Fibroblast of lung (primary cell): ENCODE measurements at regions not wholly inside any gene's neighbourhood (a gene's known extent, or its start where the extent isn't known, plus 50 kb on each side); places are given as distances from the start of the nearest gene placed in this dataset.

Experiments used
- DNase-seq, 2 donors: peaks; one replicate each; pipeline versions ENCODE4 v3.0.0 to v3.0.0-alpha.2; 2010; ENCODE audit warnings: low read depth in 2 of 2
- H2AFZ ChIP-seq: 2 replicates; pipeline ENCODE4 v1.5.1; 2012; ENCODE audit warnings: low read length, control low read depth, inconsistent platforms
- H3K27ac ChIP-seq: 2 replicates; pipeline ENCODE4 v1.5.1; 2011; ENCODE audit warnings: low read length, control low read depth; ENCODE audit not compliant: insufficient read depth
- H3K27me3 ChIP-seq: 2 replicates; pipeline ENCODE4 v1.5.1; 2011; ENCODE audit warnings: mild to moderate bottlenecking, low read length; ENCODE audit not compliant: control insufficient read depth, insufficient read depth
- H3K36me3 ChIP-seq: 2 replicates; pipeline ENCODE4 v1.5.1; 2011; ENCODE audit warnings: low read length; ENCODE audit not compliant: control insufficient read depth, insufficient read depth
- H3K4me1 ChIP-seq: 2 replicates; pipeline ENCODE4 v1.5.1; 2011; ENCODE audit warnings: low read length; ENCODE audit not compliant: control insufficient read depth, insufficient read depth; ENCODE audit errors: extremely low read depth
- H3K4me2 ChIP-seq: 2 replicates; pipeline ENCODE4 v1.5.1; 2011; ENCODE audit warnings: low read length, control low read depth; ENCODE audit not compliant: insufficient read depth; ENCODE audit errors: extremely low read depth
- H3K4me3 ChIP-seq, 4 experiments: fragments of 200-600 bp in 1 of 4; sonication (generic) in 1 of 4; replicated peaks in 1 of 4; 2 replicates each; pipeline ENCODE4 v1.5.1; 2011 to 2016; ENCODE audit warnings: low read length in 4 of 4, low read depth in 3 of 4, mild to moderate bottlenecking in 3 of 4, control low read depth in 2 of 4, inconsistent platforms in 1 of 4, mixed read lengths in 1 of 4; ENCODE audit not compliant: insufficient read depth in 1 of 4; ENCODE audit errors: control extremely low read depth in 1 of 4
- H3K79me2 ChIP-seq: 2 replicates; pipeline ENCODE4 v1.5.1; 2012; ENCODE audit warnings: mild to moderate bottlenecking, low read length, inconsistent platforms; ENCODE audit not compliant: control insufficient read depth, insufficient read depth
- H3K9ac ChIP-seq: 2 replicates; pipeline ENCODE4 v1.5.1; 2011; ENCODE audit warnings: mild to moderate bottlenecking, low read length, control low read depth; ENCODE audit not compliant: insufficient read depth
- H3K9me3 ChIP-seq: 2 replicates; pipeline ENCODE4 v1.5.1; 2012; ENCODE audit warnings: low read depth, low read length; ENCODE audit not compliant: control insufficient read depth, insufficient read depth
- H4K20me1 ChIP-seq: 2 replicates; pipeline ENCODE4 v1.5.1; 2011; ENCODE audit warnings: low read length; ENCODE audit not compliant: control insufficient read depth, insufficient read depth; ENCODE audit errors: extremely low read depth
- EZH2 ChIP-seq: IDR thresholded peaks from 2 replicates; pipeline ENCODE4 v1.5.1; 2012; ENCODE audit warnings: low read length, control low read depth, mild to moderate bottlenecking; ENCODE audit errors: missing control alignments
- TF ChIP-seq, protein P1 (sequence below), 2 donors: IDR thresholded peaks in 1 of 2; conservative IDR thresholded peaks in 1 of 2; 1 replicate in 1 of 2; 2 replicates in 1 of 2; pipeline ENCODE4 v1.5.1; 2011 to 2012; ENCODE audit warnings: low read length in 2 of 2, control low read depth in 1 of 2, inconsistent platforms in 1 of 2, low read depth in 1 of 2, mild to moderate bottlenecking in 1 of 2

DNA sequence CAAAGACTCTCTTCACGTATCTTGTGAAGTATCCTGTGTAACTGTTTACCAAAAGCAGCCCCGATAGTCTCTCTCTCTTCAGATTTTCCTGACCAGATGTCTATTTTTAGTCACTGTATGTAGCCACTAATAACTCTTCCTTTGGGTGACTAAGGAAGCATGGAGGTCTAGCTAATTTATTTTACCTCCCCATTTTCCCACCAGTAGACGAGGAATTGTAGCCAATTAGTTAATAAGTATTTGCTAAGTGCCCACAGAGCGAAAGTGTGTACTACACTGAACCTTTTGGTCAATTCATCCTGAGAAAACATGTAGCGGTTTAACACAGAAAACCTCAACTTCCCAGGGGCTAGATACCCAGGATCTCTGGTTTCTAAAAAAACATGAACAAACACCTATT lies 180.6 kb downstream of the TBX18 start:
- Histone ChIP-seq H2AFZ (no peak overlapping the region), H4K20me1 (no peaks in the 10 kb centered on the region), H3K4me2 (no peak overlapping the region), H3K79me2 (no peaks in the 10 kb centered on the region), H3K27ac (no peak overlapping the region), H3K9me3 (no peaks in the 10 kb centered on the region), H3K27me3 (no peaks in the 10 kb centered on the region), H3K9ac (no peak overlapping the region), H3K4me1 (no peaks in the 10 kb centered on the region), H3K4me3 (no peak overlapping the region), H3K36me3 (no peaks in the 10 kb centered on the region)
- no peak for TF ChIP-seq EZH2
- TF ChIP-seq, protein P1, sequence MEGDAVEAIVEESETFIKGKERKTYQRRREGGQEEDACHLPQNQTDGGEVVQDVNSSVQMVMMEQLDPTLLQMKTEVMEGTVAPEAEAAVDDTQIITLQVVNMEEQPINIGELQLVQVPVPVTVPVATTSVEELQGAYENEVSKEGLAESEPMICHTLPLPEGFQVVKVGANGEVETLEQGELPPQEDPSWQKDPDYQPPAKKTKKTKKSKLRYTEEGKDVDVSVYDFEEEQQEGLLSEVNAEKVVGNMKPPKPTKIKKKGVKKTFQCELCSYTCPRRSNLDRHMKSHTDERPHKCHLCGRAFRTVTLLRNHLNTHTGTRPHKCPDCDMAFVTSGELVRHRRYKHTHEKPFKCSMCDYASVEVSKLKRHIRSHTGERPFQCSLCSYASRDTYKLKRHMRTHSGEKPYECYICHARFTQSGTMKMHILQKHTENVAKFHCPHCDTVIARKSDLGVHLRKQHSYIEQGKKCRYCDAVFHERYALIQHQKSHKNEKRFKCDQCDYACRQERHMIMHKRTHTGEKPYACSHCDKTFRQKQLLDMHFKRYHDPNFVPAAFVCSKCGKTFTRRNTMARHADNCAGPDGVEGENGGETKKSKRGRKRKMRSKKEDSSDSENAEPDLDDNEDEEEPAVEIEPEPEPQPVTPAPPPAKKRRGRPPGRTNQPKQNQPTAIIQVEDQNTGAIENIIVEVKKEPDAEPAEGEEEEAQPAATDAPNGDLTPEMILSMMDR (conservative IDR thresholded peaks at IDR 0.05 in 1 of 2, IDR thresholded peaks at IDR 0.05 in 1 of 2; ENCODE audit: low read depth in 1 of 2, low read length in 2 of 2): no peak
- DNase-seq: peak in 1 of 2 donors; percentile 33

DNA sequence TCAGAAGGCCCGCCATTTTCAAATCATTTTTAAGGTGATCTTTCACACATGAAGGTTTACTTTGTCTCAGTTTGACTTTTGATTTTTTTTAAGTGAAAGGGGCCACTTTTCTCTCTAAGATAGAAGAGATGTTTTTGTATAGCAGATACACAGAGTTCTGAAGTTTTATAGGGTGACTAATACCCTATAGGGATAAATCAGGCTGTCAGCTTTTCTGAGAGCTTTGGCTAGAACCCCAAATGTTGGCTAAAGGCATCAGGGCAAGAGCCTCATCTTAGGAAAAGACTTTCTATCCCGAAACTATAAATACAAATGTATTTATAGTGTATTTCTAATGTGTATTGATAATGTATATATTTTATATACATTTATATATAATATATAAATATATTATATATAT lies 181.4 kb downstream of the TBX18 start:
- TF ChIP-seq, protein P1 (conservative IDR thresholded peaks at IDR 0.05 in 1 of 2, IDR thresholded peaks at IDR 0.05 in 1 of 2; ENCODE audit: low read depth in 1 of 2, low read length in 2 of 2): no peak
- no peak for TF ChIP-seq EZH2
- Histone ChIP-seq H3K4me3 (no peak overlapping the region), H2AFZ (no peak overlapping the region), H3K27ac (no peak overlapping the region), H3K9ac (no peak overlapping the region), H3K4me2 (no peak overlapping the region), H3K9me3 (no peaks in the 10 kb centered on the region), H3K27me3 (no peaks in the 10 kb centered on the region), H3K36me3 (no peaks in the 10 kb centered on the region), H3K4me1 (no peaks in the 10 kb centered on the region), H4K20me1 (no peaks in the 10 kb centered on the region), H3K79me2 (no peaks in the 10 kb centered on the region)
- peak; percentile 32 to 55 for DNase-seq

DNA sequence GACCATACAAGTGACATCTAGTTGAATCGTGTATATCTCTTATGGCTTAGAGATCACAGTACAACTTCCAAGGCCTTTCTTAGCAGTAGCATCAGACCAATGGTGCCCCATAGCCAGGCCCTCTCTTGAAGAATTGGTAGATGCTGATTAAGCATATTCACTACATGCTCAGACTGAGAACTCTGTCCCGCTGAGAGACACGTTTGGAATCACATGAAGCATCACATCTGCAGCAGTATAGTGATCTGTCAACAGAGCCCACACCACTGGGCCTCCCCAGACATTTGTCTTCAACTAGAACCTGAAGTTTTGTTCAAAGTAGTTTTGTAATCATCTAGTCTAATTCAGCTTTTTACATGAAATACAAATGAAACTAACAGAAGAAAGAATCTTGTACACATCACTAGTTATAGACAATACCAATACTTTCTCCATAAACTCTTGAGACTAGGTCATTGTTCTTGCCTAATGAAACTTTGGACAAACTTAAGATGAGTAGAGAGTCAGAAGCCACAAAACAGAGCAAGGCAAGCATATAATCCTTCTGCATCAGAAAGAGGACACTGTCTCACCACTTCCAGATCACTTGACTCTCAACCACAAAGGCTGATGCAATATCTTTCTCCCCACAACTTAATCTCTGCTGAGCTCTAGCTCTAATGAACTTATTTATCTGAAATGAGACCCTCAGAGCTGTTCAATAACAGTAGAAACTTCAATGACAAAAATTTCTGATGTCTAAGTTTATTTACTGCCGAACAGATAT lies 182.7 kb downstream of the TBX18 start:
- no peak overlapping the region for H3K4me2 ChIP-seq

More for the DNA sequence above, 182.7 kb downstream of the TBX18 start:
- Histone ChIP-seq H3K36me3 (no peaks in the 10 kb centered on the region), H3K9ac (no peak overlapping the region), H3K27me3 (no peaks in the 10 kb centered on the region), H4K20me1 (no peaks in the 10 kb centered on the region), H2AFZ (no peak overlapping the region), H3K4me3 (no peak overlapping the region), H3K4me1 (no peaks in the 10 kb centered on the region), H3K79me2 (no peaks in the 10 kb centered on the region), H3K27ac (no peak overlapping the region), H3K9me3 (no peaks in the 10 kb centered on the region)
- TF ChIP-seq, protein P1 (conservative IDR thresholded peaks at IDR 0.05 in 1 of 2, IDR thresholded peaks at IDR 0.05 in 1 of 2; ENCODE audit: low read depth in 1 of 2, low read length in 2 of 2): no peak
- TF ChIP-seq EZH2: no peak
- DNase-seq: peak; percentile 79 to 82
